Activated CD4-positive, alpha-beta T cell treated with anti-CD3 and anti-CD28 coated beads, Interleukin-2, amount 10 ng/mL, durations not matched to agents 24 days and 14 days (primary cell): ENCODE measurements at regions not wholly inside any gene's neighbourhood (a gene's known extent, or its start where the extent isn't known, plus 50 kb on each side); places are given as distances from the start of the nearest gene placed in this dataset.
"Not testable (repeated sequence)": the region's sequence is repeated elsewhere in the genome, so short reads cannot be mapped to it uniquely, and the experiment has no call there.

Source experiments
- DNase-seq: peaks from one replicate; pipeline ENCODE4 v3.0.0; 2022
- H3K27ac Mint-ChIP-seq: one replicate; pipeline ENCODE4 v1.8.0; 2022; ENCODE audit warnings: mild to moderate bottlenecking, mixed read lengths
- H3K27me3 Mint-ChIP-seq: one replicate; pipeline ENCODE4 v1.8.0; 2022; ENCODE audit warnings: mixed read lengths
- H3K36me3 Mint-ChIP-seq: one replicate; pipeline ENCODE4 v1.8.0; 2022; ENCODE audit warnings: low read depth, mild to moderate bottlenecking, mixed read lengths
- H3K4me1 Mint-ChIP-seq: one replicate; pipeline ENCODE4 v1.8.0; 2021; ENCODE audit warnings: mixed read lengths
- H3K4me3 Mint-ChIP-seq: one replicate; pipeline ENCODE4 v1.8.0; 2022; ENCODE audit warnings: mild to moderate bottlenecking, moderate library complexity, mixed read lengths
- H3K9me3 Mint-ChIP-seq: one replicate; pipeline ENCODE4 v1.8.0; 2021; ENCODE audit warnings: mixed read lengths
- intact Hi-C: fragments of 100-400 bp; cut with micrococcal nuclease; formaldehyde crosslinking; loops from one replicate; pipeline ENCODE4 v1.15.1; 2023

GRCh38 chr1:90812237-90812636 is 95.1 kb upstream of the BARHL2 start:
- H3K4me1 Mint-ChIP-seq, DNase-seq, H3K27me3 Mint-ChIP-seq, H3K27ac Mint-ChIP-seq, H3K9me3 Mint-ChIP-seq, intact Hi-C loops, H3K4me3 Mint-ChIP-seq, H3K36me3 Mint-ChIP-seq: not testable (repeated sequence)

- H3K27me3 Mint-ChIP-seq, intact Hi-C loops, H3K36me3 Mint-ChIP-seq, DNase-seq, H3K9me3 Mint-ChIP-seq, H3K4me3 Mint-ChIP-seq, H3K27ac Mint-ChIP-seq, H3K4me1 Mint-ChIP-seq: not testable (repeated sequence)
Measured at GRCh38 chr1:90811444-90811950, 94.4 kb upstream of the BARHL2 start.

- intact Hi-C loops: no loop called here
- peaks cover 8% of the 10 kb centered on the region for H3K9me3 Mint-ChIP-seq
- H3K27ac Mint-ChIP-seq: no peak overlapping the region
- no peak for DNase-seq
- H3K27me3 Mint-ChIP-seq: peaks cover 7% of the 10 kb centered on the region
- no peaks in the 10 kb centered on the region for H3K36me3 Mint-ChIP-seq
- no peak overlapping the region for H3K4me3 Mint-ChIP-seq
- H3K4me1 Mint-ChIP-seq: no peaks in the 10 kb centered on the region
Measured at GRCh38 chr1:90810681-90811080, 93.6 kb upstream of the BARHL2 start.

GRCh38 chr1:90809996-90810395 is 92.9 kb upstream of the BARHL2 start:
- Mint-ChIP-seq H3K9me3 (peaks cover 8% of the 10 kb centered on the region), H3K36me3 (no peaks in the 10 kb centered on the region), H3K27ac (no peak overlapping the region), H3K27me3 (peaks cover 12% of the 10 kb centered on the region), H3K4me1 (no peaks in the 10 kb centered on the region), H3K4me3 (no peak overlapping the region)
- intact Hi-C loops: no loop called here
- no peak for DNase-seq

GRCh38 chr1:90809093-90809492 is 92.0 kb upstream of the BARHL2 start:
- Mint-ChIP-seq H3K36me3 (no peaks in the 10 kb centered on the region), H3K4me3 (no peak overlapping the region), H3K9me3 (peaks cover 8% of the 10 kb centered on the region), H3K27ac (no peak overlapping the region), H3K27me3 (peaks cover 12% of the 10 kb centered on the region), H3K4me1 (no peaks in the 10 kb centered on the region)
- no peak for DNase-seq
- intact Hi-C loops: no loop called here

- Mint-ChIP-seq H3K4me1 (no peaks in the 10 kb centered on the region), H3K27me3 (peaks cover 16% of the 10 kb centered on the region), H3K9me3 (peaks cover 8% of the 10 kb centered on the region), H3K4me3 (no peak overlapping the region), H3K36me3 (no peaks in the 10 kb centered on the region), H3K27ac (no peak overlapping the region)
- no peak for DNase-seq
- intact Hi-C loops: no loop called here
Measured at GRCh38 chr1:90807329-90807728, 90.2 kb upstream of the BARHL2 start.

- no peak for DNase-seq
- intact Hi-C loops: no loop called here
Measured at GRCh38 chr1:90802622-90803021, 85.5 kb upstream of the BARHL2 start.

GRCh38 chr1:90800012-90800717 is 83.1 kb upstream of the BARHL2 start:
- intact Hi-C loops: no loop called here
- H3K36me3 Mint-ChIP-seq: no peaks in the 10 kb centered on the region
- no peak overlapping the region for H3K4me3 Mint-ChIP-seq
- H3K27me3 Mint-ChIP-seq: peaks cover 18% of the 10 kb centered on the region
- no peak overlapping the region for H3K27ac Mint-ChIP-seq
- no peaks in the 10 kb centered on the region for H3K9me3 Mint-ChIP-seq
- no peak for DNase-seq
- H3K4me1 Mint-ChIP-seq: no peaks in the 10 kb centered on the region

More at GRCh38 chr1:90802622-90803021, 85.5 kb upstream of the BARHL2 start:
- peaks cover 4% of the 10 kb centered on the region for H3K9me3 Mint-ChIP-seq
- H3K27me3 Mint-ChIP-seq: peaks cover 19% of the 10 kb centered on the region
- no peak overlapping the region for H3K4me3 Mint-ChIP-seq
- H3K27ac Mint-ChIP-seq: no peak overlapping the region
- no peaks in the 10 kb centered on the region for H3K36me3 Mint-ChIP-seq
- H3K4me1 Mint-ChIP-seq: no peaks in the 10 kb centered on the region

GRCh38 chr1:90799326-90799725 is 82.2 kb upstream of the BARHL2 start:
- Mint-ChIP-seq H3K4me1 (no peaks in the 10 kb centered on the region), H3K4me3 (no peak overlapping the region), H3K9me3 (no peaks in the 10 kb centered on the region), H3K27me3 (peaks cover 17% of the 10 kb centered on the region), H3K27ac (no peak overlapping the region), H3K36me3 (no peaks in the 10 kb centered on the region)
- intact Hi-C loops: no loop called here
- DNase-seq: no peak

- no peaks in the 10 kb centered on the region for H3K9me3 Mint-ChIP-seq
- intact Hi-C loops: no loop called here
Measured at GRCh38 chr1:90798883-90799282, 81.8 kb upstream of the BARHL2 start.

GRCh38 chr1:90798344-90798743 is 81.2 kb upstream of the BARHL2 start:
- no peaks in the 10 kb centered on the region for H3K36me3 Mint-ChIP-seq
- peaks cover 13% of the 10 kb centered on the region for H3K27me3 Mint-ChIP-seq
- H3K4me3 Mint-ChIP-seq: no peak overlapping the region
- no peak for DNase-seq
- H3K9me3 Mint-ChIP-seq: peaks cover under 1% of the 10 kb centered on the region
- intact Hi-C loops: no loop called here
- no peak overlapping the region for H3K27ac Mint-ChIP-seq
- H3K4me1 Mint-ChIP-seq: no peaks in the 10 kb centered on the region

More at GRCh38 chr1:90798883-90799282, 81.8 kb upstream of the BARHL2 start:
- Mint-ChIP-seq H3K36me3 (no peaks in the 10 kb centered on the region), H3K27ac (no peak overlapping the region), H3K4me1 (no peaks in the 10 kb centered on the region), H3K27me3 (peaks cover 17% of the 10 kb centered on the region), H3K4me3 (no peak overlapping the region)
- no peak for DNase-seq

- Mint-ChIP-seq H3K27me3 (peaks cover 13% of the 10 kb centered on the region), H3K9me3 (peaks cover 3% of the 10 kb centered on the region), H3K4me1 (no peaks in the 10 kb centered on the region), H3K27ac (no peak overlapping the region), H3K36me3 (no peaks in the 10 kb centered on the region), H3K4me3 (no peak overlapping the region)
- intact Hi-C loops: no loop called here
- DNase-seq: no peak
Measured at GRCh38 chr1:90795431-90795830, 78.3 kb upstream of the BARHL2 start.

GRCh38 chr1:90786709-90787108 is 69.6 kb upstream of the BARHL2 start:
- intact Hi-C loops: no loop called here
- DNase-seq: no peak
- no peaks in the 10 kb centered on the region for H3K4me1 Mint-ChIP-seq
- H3K4me3 Mint-ChIP-seq: no peak overlapping the region
- peaks cover 2% of the 10 kb centered on the region for H3K27me3 Mint-ChIP-seq
- no peak overlapping the region for H3K27ac Mint-ChIP-seq
- H3K9me3 Mint-ChIP-seq: no peaks in the 10 kb centered on the region
- H3K36me3 Mint-ChIP-seq: no peaks in the 10 kb centered on the region

- H3K27ac Mint-ChIP-seq: no peak overlapping the region
- H3K4me3 Mint-ChIP-seq: no peak overlapping the region
- no peaks in the 10 kb centered on the region for H3K9me3 Mint-ChIP-seq
- intact Hi-C loops: no loop called here
- no peak for DNase-seq
- peaks cover 4% of the 10 kb centered on the region for H3K27me3 Mint-ChIP-seq
- H3K4me1 Mint-ChIP-seq: no peaks in the 10 kb centered on the region
- no peaks in the 10 kb centered on the region for H3K36me3 Mint-ChIP-seq
Measured at GRCh38 chr1:90784186-90784847, 67.2 kb upstream of the BARHL2 start.
